K562 (cell line): ENCODE measurements at regions not wholly inside any gene's neighbourhood (a gene's known extent, or its start where the extent isn't known, plus 50 kb on each side); places are given as distances from the start of the nearest gene placed in this dataset.

Source experiments
- ATAC-seq: fragments of 200-7000 bp; cut with Tn5 transposase; 3 replicates; pipeline ENCODE4 v1.9.1; 2020; ENCODE audit warnings: moderate library complexity
- BruUV-seq: library from RNA; stranded (reverse); fragments of 400-500 nt; replicated peaks from 2 replicates; lab custom pipeline; 2021; lab: Mats Ljungman, UMichigan
- CTCF ChIA-PET: fragments of 300-600 bp; formaldehyde crosslinking; extraction: SDS; loops from one replicate; lab custom pipeline; 2021; ENCODE audit warnings: low intra/inter-chr PET ratio; lab: Yijun Ruan, JAX
- POLR2A ChIA-PET: fragments of 300-600, 350-650 bp; sonication (Branson Sonifier 250); formaldehyde crosslinking; extraction: SDS; loops from one replicate; lab custom pipeline; 2021; ENCODE audit warnings: antibody characterized with exemption, inconsistent platforms; lab: Yijun Ruan, JAX
- DNase-seq, 4 experiments: peaks; one replicate each; pipeline versions ENCODE4 v3.0.0 to v3.0.0-alpha.2; 2011 to 2018; ENCODE audit warnings: low spot score in 3 of 4, mixed read lengths in 3 of 4; ENCODE audit errors: extremely low read depth in 1 of 4
- FAIRE-seq: peaks from 2 replicates; lab custom pipeline; 2011; peaks lifted over from hg19 to GRCh38; lab: Jason Lieb, UNC
- H2AFZ ChIP-seq: 2 replicates; pipeline ENCODE4 v1.6.0; 2011; ENCODE audit warnings: low read depth, low read length, control low read depth, inconsistent platforms
- H3K27ac ChIP-seq: fragments of 200-600 bp; 3 replicates; pipeline ENCODE4 v1.8.0; 2011; ENCODE audit warnings: low read depth, mild to moderate bottlenecking, control low read depth, inconsistent platforms, low read length, moderate library complexity, mixed read lengths; ENCODE audit errors: extremely low read depth
- H3K27me3 ChIP-seq, 2 experiments: fragments of 300-600 bp in 1 of 2; 2 replicates in 1 of 2; 3 replicates in 1 of 2; pipeline versions ENCODE4 v1.6.0 to v1.8.0; 2011; ENCODE audit warnings: inconsistent platforms in 2 of 2, low read length in 2 of 2, mild to moderate bottlenecking in 1 of 2, mixed read lengths in 1 of 2, moderate library complexity in 1 of 2; ENCODE audit not compliant: control insufficient read depth in 2 of 2, insufficient read depth in 2 of 2
- H3K36me3 ChIP-seq: fragments of 300-600 bp; 3 replicates; pipeline ENCODE4 v1.8.0; 2011; ENCODE audit warnings: mild to moderate bottlenecking, low read length, inconsistent platforms; ENCODE audit not compliant: control insufficient read depth, insufficient read depth
- H3K4me1 ChIP-seq, 2 experiments: fragments of 200-600 bp in 1 of 2; replicated peaks in 1 of 2; 2 replicates in 1 of 2; 3 replicates in 1 of 2; pipeline versions ENCODE4 v1.5.1 to v1.8.0; 2011; ENCODE audit warnings: inconsistent platforms in 2 of 2, low read length in 2 of 2, mild to moderate bottlenecking in 1 of 2, mixed read lengths in 1 of 2, moderate library complexity in 1 of 2; ENCODE audit not compliant: control insufficient read depth in 2 of 2, insufficient read depth in 2 of 2
- H3K4me2 ChIP-seq: 2 replicates; pipeline ENCODE4 v1.6.1; 2011; ENCODE audit warnings: low read length, control low read depth, inconsistent platforms, mixed read lengths; ENCODE audit not compliant: insufficient read depth
- H3K4me3 ChIP-seq: fragments of 200-600 bp; sonication (generic), shearing (Covaris generic); 2 replicates; pipeline ENCODE4 v1.5.1; 2016; ENCODE audit warnings: control low read depth, inconsistent platforms
- H3K79me2 ChIP-seq: fragments of 200-600 bp; 3 replicates; pipeline ENCODE4 v1.8.0; 2011; ENCODE audit warnings: low read length, inconsistent platforms; ENCODE audit not compliant: control insufficient read depth, insufficient read depth
- H3K9ac ChIP-seq, 2 experiments: 2 replicates each; pipeline versions ENCODE4 v1.6.0 to v1.6.1; 2011; ENCODE audit warnings: low read depth in 2 of 2, low read length in 2 of 2, control low read depth in 1 of 2, inconsistent platforms in 1 of 2, mild to moderate bottlenecking in 1 of 2, mixed read lengths in 1 of 2; ENCODE audit not compliant: insufficient read depth in 1 of 2
- H3K9me1 ChIP-seq: one replicate; pipeline ENCODE4 v1.6.0; 2011; ENCODE audit warnings: inconsistent platforms, mild to moderate bottlenecking, low read length, moderate library complexity; ENCODE audit not compliant: control insufficient read depth, insufficient read depth
- H3K9me3 ChIP-seq: replicated peaks from 2 replicates; pipeline ENCODE4 v1.5.1; 2011; ENCODE audit warnings: low read depth, low read length, inconsistent platforms; ENCODE audit not compliant: control insufficient read depth, insufficient read depth
- H4K20me1 ChIP-seq: replicated peaks from 2 replicates; pipeline ENCODE4 v1.6.1; 2011; ENCODE audit warnings: low read length, inconsistent platforms, mixed read lengths; ENCODE audit not compliant: control insufficient read depth, insufficient read depth
- DDX20 ChIP-seq: fragments of 450-650 bp; IDR thresholded peaks from 2 replicates; pipeline ENCODE4 v1.6.1; 2016; ENCODE audit warnings: missing genetic modification characterization, low read depth, mild to moderate bottlenecking, missing compliant biosample characterization, moderate library complexity
- FIP1L1 ChIP-seq: fragments of 200-400 bp; formaldehyde crosslinking; IDR thresholded peaks from 2 replicates; pipeline ENCODE4 v1.6.1; 2018; ENCODE audit warnings: mild to moderate bottlenecking, low read depth, low read length; ENCODE audit not compliant: poor library complexity, severe bottlenecking
- GATAD2A ChIP-seq: fragments of 450-650 bp; IDR thresholded peaks from 2 replicates; pipeline ENCODE4 v1.6.1; 2017
- KDM4B ChIP-seq, 2 experiments: fragments of 450-650 bp in 1 of 2; sonication (generic) in 1 of 2; IDR thresholded peaks; 2 replicates each; pipeline ENCODE4 v1.6.1; 2016 to 2017; ENCODE audit warnings: borderline replicate concordance in 2 of 2, antibody characterized with exemption in 1 of 2, low read depth in 1 of 2, mild to moderate bottlenecking in 1 of 2
- MTA1 ChIP-seq: fragments of 450-650 bp; IDR thresholded peaks from 2 replicates; pipeline ENCODE4 v1.6.1; 2017; ENCODE audit warnings: borderline replicate concordance
- OTX1 ChIP-seq: fragments of 450-650 bp; formaldehyde crosslinking; IDR thresholded peaks from 2 replicates; pipeline ENCODE4 v1.4.0; 2022; ENCODE audit warnings: mild to moderate bottlenecking
- PHF8 ChIP-seq: fragments of 200-600 bp; sonication (generic); IDR thresholded peaks from 2 replicates; pipeline ENCODE4 v1.6.1; 2012; ENCODE audit warnings: mixed run types, mild to moderate bottlenecking, inconsistent platforms, low read length, moderate library complexity, borderline replicate concordance
- SIN3B ChIP-seq: fragments of 450-650 bp; IDR thresholded peaks from 2 replicates; pipeline ENCODE4 v1.6.1; 2017; ENCODE audit warnings: low read depth, mild to moderate bottlenecking, moderate library complexity
- SRSF3 ChIP-seq: fragments of 200-400 bp; formaldehyde crosslinking; IDR thresholded peaks from 2 replicates; pipeline ENCODE4 v1.6.1; 2016; ENCODE audit warnings: mild to moderate bottlenecking, low read length, moderate library complexity; ENCODE audit not compliant: insufficient read depth
- TOE1 ChIP-seq, 2 experiments: fragments of 450-650 bp in 1 of 2; sonication (generic) in 1 of 2; formaldehyde crosslinking in 1 of 2; IDR thresholded peaks; 2 replicates each; pipeline versions ENCODE4 v1.7.1 to v1.8.0; 2016 to 2022; ENCODE audit warnings: borderline replicate concordance in 2 of 2, mild to moderate bottlenecking in 2 of 2, antibody characterized with exemption in 1 of 2, inconsistent platforms in 1 of 2, low read depth in 1 of 2, missing genetic modification reagents in 1 of 2, moderate library complexity in 1 of 2
- ZKSCAN3 ChIP-seq: fragments of 250-450 bp; sonication (Bioruptor Pico); IDR thresholded peaks from 2 replicates; pipeline ENCODE4 v1.4.0; 2020
- ZNF253 ChIP-seq: fragments of 250-450 bp; sonication (Bioruptor Pico); conservative IDR thresholded peaks from 2 replicates; pipeline ENCODE4 v1.6.1; 2021; ENCODE audit warnings: mild to moderate bottlenecking
- WGBS: fragments of 100-300 bp; shearing (Covaris generic); methylation state at CpG from one replicate; pipeline ENCODE4 v1.1.6; 2016; ENCODE audit warnings: low coverage, mixed read lengths; ENCODE audit not compliant: insufficient coverage; ENCODE audit errors: missing lambda C conversion rate; 5-methylcytosine and 5-hydroxymethylcytosine counted together
- in situ Hi-C: fragments of 300-500 bp; cut with MboI; formaldehyde crosslinking; loops from 4 replicates; pipeline ENCODE4 v1.15.0; 2018; ENCODE audit warnings: inconsistent platforms, mixed read lengths
- intact Hi-C: fragments of 100-400 bp; cut with micrococcal nuclease; formaldehyde crosslinking; loops from 2 replicates; pipeline ENCODE4 v1.14.2; 2022
- TF ChIP-seq, protein P1 (sequence below): fragments of 200-800 bp; sonication (Bioruptor generic); IDR thresholded peaks from 2 replicates; pipeline ENCODE4 v1.6.1; 2017; ENCODE audit warnings: missing genetic modification characterization, missing compliant biosample characterization
- TF ChIP-seq, protein P2 (sequence below): fragments of 250-450 bp; sonication (Bioruptor Pico); IDR thresholded peaks from 2 replicates; pipeline ENCODE4 v1.9.0; 2021; ENCODE audit warnings: mild to moderate bottlenecking
- TF ChIP-seq, protein P3 (sequence below): fragments of 250-450 bp; sonication (Bioruptor Pico); IDR thresholded peaks from 2 replicates; pipeline ENCODE4 v1.6.1; 2021; ENCODE audit warnings: mild to moderate bottlenecking

DNA sequence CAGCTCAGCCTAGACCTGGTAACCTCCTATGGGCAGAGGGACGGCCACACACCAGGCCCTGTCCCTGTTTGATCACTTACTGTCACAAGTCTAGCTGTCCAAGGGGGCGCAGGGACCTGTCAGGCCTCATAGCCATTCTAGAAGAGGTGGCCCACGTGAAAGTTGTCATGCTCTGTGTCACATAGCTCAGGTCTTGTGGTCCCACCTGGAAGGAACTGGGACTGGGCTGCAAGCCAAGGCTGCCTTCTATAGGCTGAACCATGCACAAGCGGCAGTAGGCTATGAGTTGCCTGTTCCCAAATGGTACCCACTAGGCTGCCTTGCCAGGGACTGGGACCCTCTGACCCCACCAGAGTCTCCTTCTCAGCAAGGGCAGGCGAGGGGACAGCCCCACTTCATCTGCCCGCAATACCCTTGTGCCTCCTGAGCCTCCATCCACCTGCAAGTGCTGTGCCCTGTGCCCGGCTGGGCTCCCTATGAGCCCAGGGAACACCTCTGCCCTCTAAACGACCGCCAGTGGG is 177.5 kb downstream of the ANAPC1 start (continued):
- TF ChIP-seq, protein P1, sequence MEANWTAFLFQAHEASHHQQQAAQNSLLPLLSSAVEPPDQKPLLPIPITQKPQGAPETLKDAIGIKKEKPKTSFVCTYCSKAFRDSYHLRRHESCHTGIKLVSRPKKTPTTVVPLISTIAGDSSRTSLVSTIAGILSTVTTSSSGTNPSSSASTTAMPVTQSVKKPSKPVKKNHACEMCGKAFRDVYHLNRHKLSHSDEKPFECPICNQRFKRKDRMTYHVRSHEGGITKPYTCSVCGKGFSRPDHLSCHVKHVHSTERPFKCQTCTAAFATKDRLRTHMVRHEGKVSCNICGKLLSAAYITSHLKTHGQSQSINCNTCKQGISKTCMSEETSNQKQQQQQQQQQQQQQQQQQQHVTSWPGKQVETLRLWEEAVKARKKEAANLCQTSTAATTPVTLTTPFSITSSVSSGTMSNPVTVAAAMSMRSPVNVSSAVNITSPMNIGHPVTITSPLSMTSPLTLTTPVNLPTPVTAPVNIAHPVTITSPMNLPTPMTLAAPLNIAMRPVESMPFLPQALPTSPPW (CRISPR knock-in tag): no peak
- no peak for TF ChIP-seq MTA1
- no peak for TF ChIP-seq FIP1L1
- TF ChIP-seq PHF8: no peak

DNA sequence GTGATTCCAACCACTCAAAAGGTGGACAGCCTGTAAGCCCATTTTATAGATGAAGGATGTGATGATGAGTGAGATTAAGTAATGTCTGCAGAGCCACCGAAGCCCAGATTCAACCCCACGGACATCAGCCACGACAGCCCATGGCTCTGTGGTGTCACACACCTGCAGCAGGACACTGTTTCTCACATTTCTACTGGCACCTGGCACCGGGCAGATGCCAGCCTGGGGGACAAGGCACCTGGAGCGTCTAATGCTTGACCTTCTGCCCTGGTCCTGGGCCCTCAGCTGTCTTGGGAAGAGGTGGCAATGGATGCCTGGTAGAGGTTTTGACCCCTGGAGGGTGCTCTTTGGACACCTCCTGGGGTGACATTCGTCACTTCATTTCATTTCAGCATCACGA is 176.3 kb downstream of the ANAPC1 start:
- Histone ChIP-seq H2AFZ (no peak overlapping the region), H3K4me1 (peaks cover 0 to 4% of the 10 kb centered on the region in 2 experiments; a peak in 2 of 5 replicates), H3K9ac (no peak overlapping the region), H3K9me1 (peaks cover 2% of the 10 kb centered on the region), H3K27ac (no peak overlapping the region), H3K79me2 (no peaks in the 10 kb centered on the region), H3K36me3 (no peaks in the 10 kb centered on the region), H3K4me2 (no peak overlapping the region), H4K20me1 (no peaks in the 10 kb centered on the region; the same call in 1 of the 2 replicates), H3K9me3 (no peaks in the 10 kb centered on the region), H3K4me3 (no peak overlapping the region), H3K27me3 (no peaks in the 10 kb centered on the region)
- ChIA-PET CTCF (no interaction called here), POLR2A (no interaction called here)
- intact Hi-C loops: no loop called here
- DNase-seq (no peak), ATAC-seq (no peak), FAIRE-seq (no peak)
- 37% methylated on average over 7 of the region's 7 CpGs for WGBS
- TF ChIP-seq SIN3B (no peak), ZKSCAN3 (CRISPR knock-in tag) (no peak), TOE1 (IDR thresholded peaks at IDR 0.05; ENCODE audit: borderline replicate concordance) (no peak), TOE1 (CRISPR knock-in tag; IDR thresholded peaks at IDR 0.05; ENCODE audit: borderline replicate concordance, low read depth) (no peak), DDX20 (tag) (no peak), SRSF3 (no peak), GATAD2A (no peak), ZNF253 (no peak), KDM4B (IDR thresholded peaks at IDR 0.05; ENCODE audit: borderline replicate concordance in 2 of 2, low read depth in 1 of 2) (no peak), OTX1 (CRISPR knock-in tag) (no peak)
- TF ChIP-seq, protein P2, sequence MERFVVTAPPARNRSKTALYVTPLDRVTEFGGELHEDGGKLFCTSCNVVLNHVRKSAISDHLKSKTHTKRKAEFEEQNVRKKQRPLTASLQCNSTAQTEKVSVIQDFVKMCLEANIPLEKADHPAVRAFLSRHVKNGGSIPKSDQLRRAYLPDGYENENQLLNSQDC (CRISPR knock-in tag): no peak
- TF ChIP-seq, protein P3, sequence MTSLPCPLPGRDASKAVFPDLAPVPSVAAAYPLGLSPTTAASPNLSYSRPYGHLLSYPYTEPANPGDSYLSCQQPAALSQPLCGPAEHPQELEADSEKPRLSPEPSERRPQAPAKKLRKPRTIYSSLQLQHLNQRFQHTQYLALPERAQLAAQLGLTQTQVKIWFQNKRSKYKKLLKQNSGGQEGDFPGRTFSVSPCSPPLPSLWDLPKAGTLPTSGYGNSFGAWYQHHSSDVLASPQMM (CRISPR knock-in tag): no peak
- BruUV-seq: no TSS peak
- in situ Hi-C loops: loop anchor here (25.0 kb wide), 2 partner anchors 195 to 895 kb away; no protein-coding TSS in a partner anchor
